Neural cell (in vitro differentiated cells): ENCODE measurements at regions not wholly inside any gene's neighbourhood (a gene's known extent, or its start where the extent isn't known, plus 50 kb on each side); places are given as distances from the start of the nearest gene placed in this dataset.
A peak's percentile ranks its signal among the peaks of the same experiment; 100 is the strongest.
"Not testable (repeated sequence)": the region's sequence is repeated elsewhere in the genome, so short reads cannot be mapped to it uniquely, and the experiment has no call there.

Experiments
- H2AFZ ChIP-seq: fragments of 200-600, 300-800 bp; sonication (generic), shearing (Covaris generic); 2 replicates; pipeline ENCODE4 v1.6.0; 2014; ENCODE audit warnings: low read depth, mild to moderate bottlenecking, antibody characterized with exemption, low read length, moderate library complexity
- H3F3A ChIP-seq: fragments of 200-600 bp; shearing (Covaris generic); 2 replicates; pipeline ENCODE4 v1.6.1; 2016; ENCODE audit warnings: mild to moderate bottlenecking, moderate library complexity, mixed read lengths, antibody characterized with exemption, low read length; ENCODE audit not compliant: insufficient read depth, poor library complexity, severe bottlenecking
- H3K27ac ChIP-seq: fragments of 200-600, 300-800 bp; sonication (generic), shearing (Covaris generic); 2 replicates; pipeline ENCODE4 v1.5.1; 2014; ENCODE audit warnings: mild to moderate bottlenecking, low read length, moderate library complexity
- H3K27me3 ChIP-seq: fragments of 300-800, 200-600 bp; sonication (generic), shearing (Covaris generic); 2 replicates; pipeline ENCODE4 v1.6.0; 2014; ENCODE audit warnings: mild to moderate bottlenecking, low read depth, low read length, moderate library complexity; ENCODE audit not compliant: insufficient read depth
- H3K36me3 ChIP-seq: fragments of 300-800, 200-600 bp; sonication (generic), shearing (Covaris generic); 2 replicates; pipeline ENCODE4 v1.5.1; 2014; ENCODE audit warnings: mild to moderate bottlenecking, antibody characterized with exemption, low read length, moderate library complexity; ENCODE audit not compliant: insufficient read depth
- H3K4me2 ChIP-seq: fragments of 300-800, 200-600 bp; sonication (generic), shearing (Covaris generic); 2 replicates; pipeline ENCODE4 v1.6.0; 2014; ENCODE audit warnings: mild to moderate bottlenecking, low read length
- H3K4me3 ChIP-seq: fragments of 300-800, 200-600 bp; sonication (generic), shearing (Covaris generic); 2 replicates; pipeline ENCODE4 v1.5.1; 2014; ENCODE audit warnings: mild to moderate bottlenecking, low read length, moderate library complexity
- H3K79me2 ChIP-seq: fragments of 200-600 bp; shearing (Covaris generic); replicated peaks from 2 replicates; pipeline ENCODE4 v1.6.0; 2014; ENCODE audit warnings: mild to moderate bottlenecking, low read length, moderate library complexity; ENCODE audit not compliant: insufficient read depth
- H3K9ac ChIP-seq: fragments of 300-800, 200-600 bp; sonication (generic), shearing (Covaris generic); 2 replicates; pipeline ENCODE4 v1.6.1; 2016; ENCODE audit warnings: mild to moderate bottlenecking, low read length, mixed read lengths
- H3K9me2 ChIP-seq: fragments of 200-600 bp; shearing (Covaris generic); 2 replicates; pipeline ENCODE4 v1.6.1; 2016; ENCODE audit warnings: mild to moderate bottlenecking, low read length, mixed read lengths; ENCODE audit not compliant: insufficient read depth
- H3K9me3 ChIP-seq: fragments of 200-600, 300-800 bp; sonication (generic), shearing (Covaris generic); 2 replicates; pipeline ENCODE4 v1.6.1; 2016; ENCODE audit warnings: mild to moderate bottlenecking, mixed run types, low read length, moderate library complexity, mixed read lengths
- H4K20me1 ChIP-seq: fragments of 200-600 bp; shearing (Covaris generic); 2 replicates; pipeline ENCODE4 v1.6.1; 2016; ENCODE audit warnings: mild to moderate bottlenecking, mixed run types; ENCODE audit not compliant: insufficient read depth
- EP300 ChIP-seq: fragments of 450-650 bp; conservative IDR thresholded peaks from 2 replicates; pipeline ENCODE4 v1.6.1; 2014; ENCODE audit warnings: antibody characterized with exemption, mild to moderate bottlenecking, moderate library complexity; ENCODE audit not compliant: poor library complexity, severe bottlenecking
- EZH2 ChIP-seq: fragments of 200-600, 300-800 bp; shearing (Covaris generic), sonication (generic); IDR thresholded peaks from 2 replicates; pipeline ENCODE4 v1.6.1; 2014; ENCODE audit warnings: antibody characterized with exemption, low read length, borderline replicate concordance, mild to moderate bottlenecking; ENCODE audit not compliant: insufficient read depth, poor library complexity, severe bottlenecking
- MXI1 ChIP-seq: fragments of 450-650 bp; conservative IDR thresholded peaks from 2 replicates; pipeline ENCODE4 v1.6.1; 2014; ENCODE audit warnings: antibody characterized with exemption, mild to moderate bottlenecking; ENCODE audit not compliant: poor library complexity, severe bottlenecking
- POLR2AphosphoS5 ChIP-seq: IDR thresholded peaks from 2 replicates; pipeline ENCODE4 v1.6.1; 2012
- RAD21 ChIP-seq: fragments of 450-650 bp; conservative IDR thresholded peaks from 2 replicates; pipeline ENCODE4 v1.6.1; 2014; ENCODE audit warnings: antibody characterized with exemption, mild to moderate bottlenecking, moderate library complexity
- SMC3 ChIP-seq: fragments of 450-650 bp; conservative IDR thresholded peaks from 2 replicates; pipeline ENCODE4 v1.6.1; 2014; ENCODE audit warnings: antibody characterized with exemption, mild to moderate bottlenecking, moderate library complexity; ENCODE audit not compliant: poor library complexity
- TAF1 ChIP-seq: IDR thresholded peaks from 2 replicates; pipeline ENCODE4 v1.6.1; 2012; ENCODE audit warnings: low read depth
- TF ChIP-seq, protein P1 (sequence below): fragments of 450-650 bp; IDR thresholded peaks from 2 replicates; pipeline ENCODE4 v1.5.1; 2014; ENCODE audit warnings: antibody characterized with exemption, mild to moderate bottlenecking, moderate library complexity; ENCODE audit not compliant: poor library complexity, severe bottlenecking
- TF ChIP-seq, protein P2 (sequence below): IDR thresholded peaks from 2 replicates; pipeline ENCODE4 v1.6.1; 2012; ENCODE audit warnings: borderline replicate concordance

- Histone ChIP-seq H3K4me3 (no peak overlapping the region), H3K9me3 (no peaks in the 10 kb centered on the region), H3F3A (no peaks in the 10 kb centered on the region), H3K9me2 (no peaks in the 10 kb centered on the region), H2AFZ (no peak overlapping the region), H3K27me3 (no peaks in the 10 kb centered on the region), H3K79me2 (no peaks in the 10 kb centered on the region), H3K4me2 (no peak overlapping the region), H3K9ac (no peak overlapping the region), H3K36me3 (no peaks in the 10 kb centered on the region), H3K27ac (no peak overlapping the region), H4K20me1 (no peaks in the 10 kb centered on the region)
- TF ChIP-seq SMC3 = no peak
- no peak for TF ChIP-seq POLR2AphosphoS5
- TF ChIP-seq, protein P1, sequence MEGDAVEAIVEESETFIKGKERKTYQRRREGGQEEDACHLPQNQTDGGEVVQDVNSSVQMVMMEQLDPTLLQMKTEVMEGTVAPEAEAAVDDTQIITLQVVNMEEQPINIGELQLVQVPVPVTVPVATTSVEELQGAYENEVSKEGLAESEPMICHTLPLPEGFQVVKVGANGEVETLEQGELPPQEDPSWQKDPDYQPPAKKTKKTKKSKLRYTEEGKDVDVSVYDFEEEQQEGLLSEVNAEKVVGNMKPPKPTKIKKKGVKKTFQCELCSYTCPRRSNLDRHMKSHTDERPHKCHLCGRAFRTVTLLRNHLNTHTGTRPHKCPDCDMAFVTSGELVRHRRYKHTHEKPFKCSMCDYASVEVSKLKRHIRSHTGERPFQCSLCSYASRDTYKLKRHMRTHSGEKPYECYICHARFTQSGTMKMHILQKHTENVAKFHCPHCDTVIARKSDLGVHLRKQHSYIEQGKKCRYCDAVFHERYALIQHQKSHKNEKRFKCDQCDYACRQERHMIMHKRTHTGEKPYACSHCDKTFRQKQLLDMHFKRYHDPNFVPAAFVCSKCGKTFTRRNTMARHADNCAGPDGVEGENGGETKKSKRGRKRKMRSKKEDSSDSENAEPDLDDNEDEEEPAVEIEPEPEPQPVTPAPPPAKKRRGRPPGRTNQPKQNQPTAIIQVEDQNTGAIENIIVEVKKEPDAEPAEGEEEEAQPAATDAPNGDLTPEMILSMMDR = no peak
- TF ChIP-seq EP300 = no peak
- TF ChIP-seq RAD21 = no peak
- no peak for TF ChIP-seq MXI1
- TF ChIP-seq, protein P2, sequence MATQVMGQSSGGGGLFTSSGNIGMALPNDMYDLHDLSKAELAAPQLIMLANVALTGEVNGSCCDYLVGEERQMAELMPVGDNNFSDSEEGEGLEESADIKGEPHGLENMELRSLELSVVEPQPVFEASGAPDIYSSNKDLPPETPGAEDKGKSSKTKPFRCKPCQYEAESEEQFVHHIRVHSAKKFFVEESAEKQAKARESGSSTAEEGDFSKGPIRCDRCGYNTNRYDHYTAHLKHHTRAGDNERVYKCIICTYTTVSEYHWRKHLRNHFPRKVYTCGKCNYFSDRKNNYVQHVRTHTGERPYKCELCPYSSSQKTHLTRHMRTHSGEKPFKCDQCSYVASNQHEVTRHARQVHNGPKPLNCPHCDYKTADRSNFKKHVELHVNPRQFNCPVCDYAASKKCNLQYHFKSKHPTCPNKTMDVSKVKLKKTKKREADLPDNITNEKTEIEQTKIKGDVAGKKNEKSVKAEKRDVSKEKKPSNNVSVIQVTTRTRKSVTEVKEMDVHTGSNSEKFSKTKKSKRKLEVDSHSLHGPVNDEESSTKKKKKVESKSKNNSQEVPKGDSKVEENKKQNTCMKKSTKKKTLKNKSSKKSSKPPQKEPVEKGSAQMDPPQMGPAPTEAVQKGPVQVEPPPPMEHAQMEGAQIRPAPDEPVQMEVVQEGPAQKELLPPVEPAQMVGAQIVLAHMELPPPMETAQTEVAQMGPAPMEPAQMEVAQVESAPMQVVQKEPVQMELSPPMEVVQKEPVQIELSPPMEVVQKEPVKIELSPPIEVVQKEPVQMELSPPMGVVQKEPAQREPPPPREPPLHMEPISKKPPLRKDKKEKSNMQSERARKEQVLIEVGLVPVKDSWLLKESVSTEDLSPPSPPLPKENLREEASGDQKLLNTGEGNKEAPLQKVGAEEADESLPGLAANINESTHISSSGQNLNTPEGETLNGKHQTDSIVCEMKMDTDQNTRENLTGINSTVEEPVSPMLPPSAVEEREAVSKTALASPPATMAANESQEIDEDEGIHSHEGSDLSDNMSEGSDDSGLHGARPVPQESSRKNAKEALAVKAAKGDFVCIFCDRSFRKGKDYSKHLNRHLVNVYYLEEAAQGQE = no peak
- no peak for TF ChIP-seq TAF1
- TF ChIP-seq EZH2 = no peak
Measured at GRCh38 chr6:43927532-43928210, 157.7 kb downstream of the VEGFA start.

DNA sequence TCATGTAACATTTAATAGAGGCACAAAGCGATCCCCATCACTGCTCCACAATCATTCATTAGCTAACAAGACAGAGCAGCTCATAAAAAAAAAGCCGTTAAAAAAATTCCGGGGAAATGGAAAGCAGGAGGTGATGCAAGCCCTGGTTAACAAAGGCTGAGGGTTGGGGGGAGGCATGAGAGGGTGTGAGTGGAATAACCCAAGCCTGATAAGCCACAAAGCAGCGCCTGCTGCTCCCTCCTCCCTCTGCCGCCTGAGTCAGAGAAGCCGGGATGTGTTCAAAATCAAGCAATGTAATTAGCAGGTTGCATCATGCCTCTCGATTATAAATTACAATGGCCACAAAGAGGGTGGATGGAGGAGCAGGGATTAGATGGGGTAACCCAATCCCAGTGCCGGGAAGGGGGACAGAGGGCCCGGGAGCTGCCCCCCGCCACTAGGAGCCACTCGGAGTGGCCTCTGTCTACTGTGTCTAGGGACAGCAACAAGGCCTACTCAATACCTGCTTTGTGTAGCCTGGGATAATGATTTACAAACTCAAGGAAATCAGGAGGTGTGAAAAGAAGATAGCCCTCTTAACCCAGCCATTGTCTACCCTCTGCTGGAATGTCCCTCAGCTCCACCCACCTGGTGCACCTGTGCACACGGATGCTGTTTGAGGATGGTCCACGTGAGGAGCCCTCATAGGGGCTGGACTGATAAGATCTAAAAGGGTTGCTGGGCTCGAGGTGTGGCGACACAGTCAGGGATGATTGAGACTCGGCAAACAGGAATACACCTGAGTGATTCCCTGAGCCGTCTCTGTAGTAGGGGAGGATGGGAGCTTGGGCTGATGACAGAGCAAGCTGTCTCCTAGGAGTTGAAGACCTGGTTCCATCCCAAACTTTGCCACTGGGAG is 156.9 kb downstream of the VEGFA start:
- Histone ChIP-seq H3F3A (no peaks in the 10 kb centered on the region), H3K4me3 (no peak overlapping the region), H3K27me3 (no peaks in the 10 kb centered on the region), H3K36me3 (no peaks in the 10 kb centered on the region), H4K20me1 (no peaks in the 10 kb centered on the region), H3K79me2 (no peaks in the 10 kb centered on the region), H3K9me2 (no peaks in the 10 kb centered on the region), H3K27ac (peak overlapping the region; percentile 5), H2AFZ (peak overlapping the region; percentile 47), H3K9ac (peak overlapping the region; percentile 35), H3K9me3 (no peaks in the 10 kb centered on the region), H3K4me2 (no peak overlapping the region)
- TF ChIP-seq, protein P1 = no peak
- TF ChIP-seq RAD21 = peak; percentile 13

- not testable (repeated sequence) for H3K27ac ChIP-seq, H3K4me2 ChIP-seq, H3F3A ChIP-seq, H3K27me3 ChIP-seq, H3K9ac ChIP-seq, H3K9me2 ChIP-seq, H3K9me3 ChIP-seq, H3K36me3 ChIP-seq, H3K4me3 ChIP-seq, H2AFZ ChIP-seq, H3K79me2 ChIP-seq, H4K20me1 ChIP-seq
Measured at GRCh38 chr6:43925636-43926139, 155.7 kb downstream of the VEGFA start.
